ENCODE measurements at regions not wholly inside any gene's neighbourhood (a gene's known extent, or its start where the extent isn't known, plus 50 kb on each side); places are given as distances from the start of the nearest gene placed in this dataset.
A peak's percentile ranks its signal among the peaks of the same experiment; 100 is the strongest.

DNA sequence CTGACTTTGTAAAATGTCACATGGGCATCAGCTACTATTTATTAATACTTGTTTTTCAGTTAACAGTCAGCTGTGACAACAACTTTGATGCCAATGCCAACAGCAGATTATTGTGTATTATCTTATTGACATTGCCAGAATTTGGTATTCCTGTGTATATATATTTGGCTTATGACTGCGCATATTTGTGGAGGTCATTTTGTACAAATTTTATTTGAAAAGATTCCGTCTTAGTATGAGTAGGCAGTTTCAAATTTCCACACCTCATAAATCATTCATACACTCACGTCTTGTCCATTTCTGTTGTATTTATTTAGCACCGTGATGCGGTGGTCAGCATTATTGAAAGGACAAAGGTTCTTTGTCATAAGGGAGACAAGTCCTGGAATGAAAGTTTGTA lies 558.2 kb upstream of the NDST4 start:
- Histone ChIP-seq H3K36me3 (no peaks in the 10 kb centered on the region), H3K27me3 (no peaks in the 10 kb centered on the region), H3K4me3 (no peak overlapping the region), H3K4me1 (no peaks in the 10 kb centered on the region), H3K9me3 (no peaks in the 10 kb centered on the region), H3K27ac (no peak overlapping the region)
- intact Hi-C loops (cut with DNase I; ENCODE audit: low total_unique reads): no loop called here
- no peak for DNase-seq
- 16 to 40% (median 35%) methylated on average over 5 of the region's 5 CpGs for WGBS, 5 donors
- TF ChIP-seq POLR2AphosphoS5 (IDR thresholded peaks at IDR 0.05) (no peak), POLR2A (IDR thresholded peaks at IDR 0.05) (no peak), EP300 (IDR thresholded peaks at IDR 0.05) (no peak)
- TF ChIP-seq, protein P1, sequence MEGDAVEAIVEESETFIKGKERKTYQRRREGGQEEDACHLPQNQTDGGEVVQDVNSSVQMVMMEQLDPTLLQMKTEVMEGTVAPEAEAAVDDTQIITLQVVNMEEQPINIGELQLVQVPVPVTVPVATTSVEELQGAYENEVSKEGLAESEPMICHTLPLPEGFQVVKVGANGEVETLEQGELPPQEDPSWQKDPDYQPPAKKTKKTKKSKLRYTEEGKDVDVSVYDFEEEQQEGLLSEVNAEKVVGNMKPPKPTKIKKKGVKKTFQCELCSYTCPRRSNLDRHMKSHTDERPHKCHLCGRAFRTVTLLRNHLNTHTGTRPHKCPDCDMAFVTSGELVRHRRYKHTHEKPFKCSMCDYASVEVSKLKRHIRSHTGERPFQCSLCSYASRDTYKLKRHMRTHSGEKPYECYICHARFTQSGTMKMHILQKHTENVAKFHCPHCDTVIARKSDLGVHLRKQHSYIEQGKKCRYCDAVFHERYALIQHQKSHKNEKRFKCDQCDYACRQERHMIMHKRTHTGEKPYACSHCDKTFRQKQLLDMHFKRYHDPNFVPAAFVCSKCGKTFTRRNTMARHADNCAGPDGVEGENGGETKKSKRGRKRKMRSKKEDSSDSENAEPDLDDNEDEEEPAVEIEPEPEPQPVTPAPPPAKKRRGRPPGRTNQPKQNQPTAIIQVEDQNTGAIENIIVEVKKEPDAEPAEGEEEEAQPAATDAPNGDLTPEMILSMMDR (IDR thresholded peaks at IDR 0.05): no peak

DNA sequence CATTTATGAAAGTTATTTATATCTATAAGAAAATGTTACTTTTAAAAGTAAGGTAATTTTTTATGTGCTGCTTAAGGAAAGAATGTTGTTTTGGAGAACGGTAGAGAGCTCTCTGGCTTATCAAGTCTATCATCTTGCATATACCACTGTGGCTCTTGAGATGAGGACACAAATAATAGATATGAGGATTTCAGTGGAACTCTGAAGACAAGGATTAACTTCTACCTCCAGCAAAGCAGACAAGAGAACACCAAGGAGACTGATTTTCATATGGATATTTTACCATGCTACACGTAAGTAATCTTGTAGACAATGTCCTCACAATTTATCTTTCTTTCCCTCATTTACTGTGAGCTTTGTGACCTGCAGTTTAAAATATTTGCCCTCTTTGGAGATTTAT lies 557.5 kb upstream of the NDST4 start:
- Histone ChIP-seq H3K4me3 (no peak overlapping the region), H3K36me3 (no peaks in the 10 kb centered on the region), H3K27ac (no peak overlapping the region), H3K9me3 (no peaks in the 10 kb centered on the region), H3K27me3 (no peaks in the 10 kb centered on the region), H3K4me1 (no peaks in the 10 kb centered on the region)
- TF ChIP-seq, protein P1 (IDR thresholded peaks at IDR 0.05): no peak
- no peak for TF ChIP-seq POLR2AphosphoS5 (IDR thresholded peaks at IDR 0.05)
- TF ChIP-seq EP300 (IDR thresholded peaks at IDR 0.05): no peak
- TF ChIP-seq POLR2A (IDR thresholded peaks at IDR 0.05): no peak
- 60 to 89% (median 63%) methylated on average over 2 of the region's 2 CpGs for WGBS, 5 donors
- intact Hi-C loops (cut with DNase I; ENCODE audit: low total_unique reads): no loop called here
- no peak for DNase-seq

DNA sequence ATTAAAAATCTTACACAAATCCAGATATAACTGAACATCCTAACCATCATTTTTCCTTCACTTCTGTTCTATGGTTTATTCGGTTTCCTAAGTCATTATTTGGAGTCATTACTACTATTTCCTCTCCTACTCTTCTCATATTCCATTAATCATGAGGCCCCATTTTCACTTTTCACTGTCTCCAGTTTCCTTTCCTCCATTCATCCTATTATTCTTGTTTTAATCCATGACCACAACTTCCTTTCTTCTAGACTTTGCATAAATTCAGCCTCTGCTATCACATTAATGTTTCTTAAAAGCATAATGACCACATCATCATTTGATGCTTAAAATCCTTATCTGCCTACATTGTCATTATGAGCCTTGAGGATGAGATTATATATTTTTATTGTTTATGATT lies 555.0 kb upstream of the NDST4 start:
- Histone ChIP-seq H3K36me3 (no peaks in the 10 kb centered on the region), H3K4me3 (no peak overlapping the region), H3K27ac (no peak overlapping the region), H3K27me3 (no peaks in the 10 kb centered on the region), H3K9me3 (no peaks in the 10 kb centered on the region), H3K4me1 (no peaks in the 10 kb centered on the region)
- no peak for DNase-seq
- intact Hi-C loops (cut with DNase I; ENCODE audit: low total_unique reads): no loop called here
- WGBS, 5 donors: 41 to 80% (median 70%) methylated on average over 1 of the region's 1 CpG
- TF ChIP-seq POLR2AphosphoS5 (IDR thresholded peaks at IDR 0.05): no peak
- no peak for TF ChIP-seq POLR2A (IDR thresholded peaks at IDR 0.05)
- TF ChIP-seq, protein P1 (IDR thresholded peaks at IDR 0.05): no peak

DNA sequence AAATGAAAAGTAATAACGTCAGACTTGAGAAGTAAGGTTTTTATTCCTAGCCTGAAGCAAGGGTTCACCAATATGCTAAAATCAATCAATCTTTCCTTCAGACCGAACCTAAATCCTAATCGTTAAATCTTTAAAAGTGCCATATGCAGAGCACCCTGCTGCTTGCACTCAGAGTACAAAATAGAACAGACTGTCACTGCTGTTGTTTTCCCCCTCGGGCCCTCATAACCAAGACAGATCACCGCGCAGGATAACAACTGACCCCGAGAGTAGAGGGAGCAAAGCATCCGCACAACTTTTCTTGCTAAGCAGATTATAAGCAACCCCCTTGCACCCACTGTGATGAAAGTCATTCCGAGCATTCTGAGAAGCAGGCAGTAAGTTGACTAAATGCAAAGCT lies 550.9 kb upstream of the NDST4 start:
- WGBS, 5 donors: 33 to 55% (median 37%) methylated on average over 9 of the region's 9 CpGs
- no peaks in the 10 kb centered on the region for H3K4me1 ChIP-seq
- no peaks in the 10 kb centered on the region for H3K36me3 ChIP-seq
- DNase-seq: peak in 1 of 2 donors; percentile 1
- TF ChIP-seq EP300 (IDR thresholded peaks at IDR 0.05) (no peak), POLR2AphosphoS5 (IDR thresholded peaks at IDR 0.05) (no peak), POLR2A (IDR thresholded peaks at IDR 0.05) (no peak)
- TF ChIP-seq, protein P1 (IDR thresholded peaks at IDR 0.05): no peak
- H3K9me3 ChIP-seq: no peaks in the 10 kb centered on the region
- no peak overlapping the region for H3K4me3 ChIP-seq
- H3K27me3 ChIP-seq: no peaks in the 10 kb centered on the region
- H3K27ac ChIP-seq: no peak overlapping the region
- intact Hi-C loops (cut with DNase I; ENCODE audit: low total_unique reads): no loop called here
